Skin of body (tissue), 1 donor: ENCODE measurements at regions not wholly inside any gene's neighbourhood (a gene's known extent, or its start where the extent isn't known, plus 50 kb on each side); places are given as distances from the start of the nearest gene placed in this dataset.
"Not testable (repeated sequence)": the region's sequence is repeated elsewhere in the genome, so short reads cannot be mapped to it uniquely, and the experiment has no call there.

ENCODE experiments used
- DNase-seq: peaks from one replicate; lab custom pipeline; 2025; lab: John Stamatoyannopoulos, UW

DNA sequence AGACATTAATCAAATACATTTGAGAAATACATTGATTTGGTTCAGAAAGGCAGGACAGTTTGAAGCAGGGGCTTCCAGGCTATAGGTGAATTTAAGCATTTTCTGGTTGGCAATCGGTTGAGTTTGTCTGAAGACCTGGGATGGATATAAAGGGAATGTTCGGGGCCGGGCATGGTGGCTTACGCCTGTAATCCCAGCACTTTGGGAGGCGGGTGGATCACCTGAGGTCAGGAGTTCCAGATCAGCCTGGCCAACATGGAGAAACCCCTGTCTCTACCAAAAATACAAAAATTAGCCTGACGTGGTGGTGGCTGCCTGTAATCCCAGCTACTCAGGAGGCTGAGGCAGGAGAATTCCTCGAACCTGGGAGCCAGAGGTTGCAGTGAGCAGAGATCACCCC is 166.5 kb upstream of the ATP10A start:
- DNase-seq = not testable (repeated sequence)

DNA sequence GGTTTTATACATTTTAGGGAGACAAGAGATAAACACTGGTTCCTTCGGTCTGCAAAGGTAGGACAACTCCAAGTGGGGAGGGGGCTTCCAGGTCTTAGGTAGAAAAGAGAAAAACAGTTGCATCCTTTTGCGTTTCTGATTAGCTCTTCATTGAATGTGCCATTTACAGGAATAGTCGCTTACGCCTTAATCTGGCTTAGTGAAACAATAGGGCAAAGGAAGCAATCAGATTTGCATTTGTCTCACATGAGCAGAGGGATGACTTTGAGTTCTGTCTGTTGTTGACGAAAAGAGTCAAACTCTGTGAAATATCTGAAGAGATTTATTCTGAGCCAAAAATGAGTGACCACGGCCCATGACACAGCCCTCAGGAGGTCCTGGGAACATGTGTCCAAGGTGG is 166.0 kb upstream of the ATP10A start:
- no peak for DNase-seq

DNA sequence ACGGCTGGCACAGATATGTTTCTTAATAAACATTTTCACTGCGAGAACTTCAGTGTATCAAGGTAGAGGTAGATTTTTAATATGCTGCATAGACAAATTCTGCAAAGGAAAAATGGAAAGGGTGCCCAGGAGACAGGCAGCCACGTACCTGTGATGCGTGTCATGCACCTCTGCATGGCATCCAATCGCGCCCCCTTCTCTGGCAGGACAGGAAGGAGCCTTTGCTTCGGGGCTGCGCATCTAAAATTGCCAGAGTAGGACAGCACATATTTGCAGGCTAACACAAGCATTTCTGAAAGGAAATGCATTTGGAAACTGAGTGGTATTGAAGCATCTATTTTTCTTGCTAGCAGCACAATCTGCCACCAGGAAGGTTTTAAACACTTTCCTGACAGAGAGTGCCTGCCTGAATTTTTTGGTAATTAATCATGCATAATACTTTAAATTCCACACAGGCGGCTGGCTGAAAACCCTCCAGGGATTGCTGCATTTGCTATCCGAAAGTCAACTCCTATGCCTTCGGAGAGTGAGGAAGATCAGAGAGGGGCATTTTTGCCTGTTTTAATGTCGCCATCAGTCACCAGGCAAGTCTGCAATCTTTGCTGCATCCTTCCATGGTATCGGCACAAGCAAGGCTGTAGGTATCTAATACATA is 165.1 kb upstream of the ATP10A start:
- DNase-seq = no peak

DNA sequence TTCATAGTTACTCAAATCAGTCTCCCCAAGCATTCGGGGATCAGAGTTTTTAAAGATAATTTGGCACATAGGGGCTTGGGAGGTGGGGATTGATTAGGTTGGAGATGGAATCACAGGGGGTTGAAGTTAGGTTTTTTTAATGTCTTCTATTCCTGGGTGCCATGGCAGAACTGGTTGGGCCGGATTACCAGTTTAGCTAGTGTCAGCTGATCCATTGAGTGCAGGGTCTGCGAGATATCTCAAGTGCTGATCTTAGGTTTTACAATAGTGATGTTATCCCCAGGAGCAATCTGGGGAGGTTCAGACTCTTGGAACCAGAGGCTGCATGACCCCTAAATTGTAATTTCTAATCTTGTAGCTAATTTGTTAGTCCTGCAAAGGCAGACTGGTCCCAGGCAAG is 163.5 kb upstream of the ATP10A start:
- not testable (repeated sequence) for DNase-seq

DNA sequence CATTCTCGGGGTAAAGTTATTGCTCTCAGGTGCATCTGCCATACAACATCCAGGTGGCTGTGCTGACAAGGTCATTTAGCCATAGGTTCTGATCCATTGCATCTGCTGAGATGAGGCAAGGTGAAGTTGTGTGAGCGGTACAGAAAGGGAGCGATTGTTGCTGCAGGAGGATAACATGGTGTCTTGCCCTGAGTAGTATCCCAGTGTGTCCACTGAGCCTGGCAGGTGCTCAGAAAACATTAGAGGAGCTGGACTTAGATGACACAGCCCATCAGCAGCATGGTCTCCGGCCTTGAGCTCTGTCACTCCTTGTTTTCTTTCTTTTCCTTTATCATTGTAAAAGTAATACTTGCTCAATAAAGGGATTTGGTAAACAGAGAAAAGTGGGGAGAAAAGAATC is 161.1 kb upstream of the ATP10A start:
- DNase-seq = no peak

DNA sequence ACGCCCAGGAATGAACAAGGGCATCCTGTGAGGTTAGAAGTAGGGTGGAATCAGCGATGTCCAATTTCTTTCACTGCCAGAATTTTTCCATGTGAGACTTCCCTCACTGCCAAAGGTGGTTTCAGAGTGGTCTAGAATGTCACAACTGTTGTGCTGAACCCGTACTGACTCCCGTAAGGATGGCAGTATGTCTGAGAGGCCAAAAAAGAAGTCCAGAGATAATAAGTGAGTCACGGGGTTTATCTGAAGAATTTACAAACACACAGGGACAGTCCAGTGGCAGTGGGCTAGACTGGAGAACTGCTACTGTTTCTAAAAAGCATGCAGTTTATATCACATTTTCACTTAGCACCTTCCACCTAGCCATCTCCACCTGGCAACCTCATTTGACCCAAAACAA is 160.6 kb upstream of the ATP10A start:
- DNase-seq = no peak

DNA sequence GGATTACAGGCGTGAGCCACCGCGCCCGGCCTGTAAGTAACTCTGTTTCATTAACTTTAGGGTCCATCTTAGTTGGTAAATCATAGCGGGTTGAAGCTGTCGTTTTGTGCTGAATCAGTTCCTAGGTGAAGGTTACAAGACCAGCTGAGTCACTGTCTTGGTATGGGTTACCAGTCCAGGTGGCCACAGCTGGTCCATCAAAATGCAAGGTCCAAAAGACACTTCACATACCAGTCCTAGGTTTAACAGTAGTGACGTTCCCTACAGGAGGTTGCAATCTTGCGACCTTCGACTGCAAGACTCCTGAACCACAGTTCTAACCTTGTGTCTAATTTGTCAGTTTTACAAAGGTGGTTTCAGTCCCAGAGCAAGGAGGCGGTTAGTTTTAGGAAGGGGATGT is 160.1 kb upstream of the ATP10A start:
- no peak for DNase-seq

DNA sequence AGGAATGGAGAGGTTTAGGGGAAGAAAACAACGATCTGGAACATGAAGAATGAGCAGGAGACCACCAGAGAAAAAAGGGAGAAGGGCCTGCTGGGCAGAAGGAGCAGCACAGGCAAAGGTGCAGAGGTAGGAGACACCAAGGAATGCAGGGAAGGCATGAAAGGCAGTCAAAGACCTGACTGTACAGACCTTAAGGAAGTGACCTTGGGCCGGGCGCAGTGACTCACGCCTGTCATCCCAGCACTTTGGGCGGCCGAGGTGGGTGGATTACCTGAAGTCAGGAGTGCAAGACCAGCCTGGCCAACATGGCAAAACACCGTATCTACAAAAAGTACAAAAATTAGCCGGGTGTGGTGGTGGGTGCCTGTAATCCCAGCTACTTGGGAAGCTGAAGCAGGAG is 157.7 kb upstream of the ATP10A start:
- DNase-seq = no peak

DNA sequence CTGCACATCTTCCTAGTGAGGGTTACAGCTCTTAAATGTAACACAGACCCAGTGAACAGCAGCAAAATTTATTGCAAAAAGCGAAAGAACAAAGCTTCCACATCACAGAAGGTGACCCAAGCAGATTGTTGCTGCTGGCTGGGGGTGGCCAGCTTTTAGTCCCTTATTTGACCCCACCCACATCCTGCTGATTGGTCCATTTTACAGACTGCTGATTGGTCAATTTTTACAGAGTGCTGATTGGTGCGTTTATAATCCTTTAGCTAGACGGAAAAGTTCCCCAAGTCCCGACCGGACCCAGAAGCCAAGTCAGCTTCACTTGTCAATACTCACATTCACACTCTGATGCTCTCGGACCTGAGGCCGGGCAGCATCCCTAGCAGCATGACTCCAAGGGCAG is 154.5 kb upstream of the ATP10A start:
- DNase-seq = no peak

DNA sequence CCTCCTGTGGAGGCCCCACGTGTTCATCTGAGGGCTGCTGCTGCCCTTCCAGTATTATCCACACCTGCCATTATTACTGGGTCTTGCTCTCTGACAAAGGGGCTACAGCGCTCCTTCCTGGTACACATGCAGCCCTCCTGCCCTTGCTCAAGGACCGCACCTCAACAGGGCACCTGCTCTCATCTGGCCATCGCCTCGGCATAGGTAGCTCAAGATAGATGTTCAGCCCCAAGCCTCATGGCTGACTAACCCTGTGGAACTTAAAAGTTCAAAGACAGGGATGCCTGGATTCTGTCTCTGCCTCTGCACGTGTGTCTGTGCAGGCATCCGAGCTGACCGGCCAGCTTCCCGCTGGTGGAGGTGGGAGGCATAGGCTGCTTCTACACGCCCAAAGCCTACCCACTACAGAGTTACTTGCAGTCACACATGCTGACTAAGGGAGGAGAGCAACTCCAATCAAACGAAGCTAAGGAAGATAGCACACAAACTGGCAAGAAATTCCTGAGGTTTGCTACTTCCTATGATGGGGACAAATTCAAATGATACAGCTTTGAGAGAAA is 152.5 kb upstream of the ATP10A start:
- no peak for DNase-seq

DNA sequence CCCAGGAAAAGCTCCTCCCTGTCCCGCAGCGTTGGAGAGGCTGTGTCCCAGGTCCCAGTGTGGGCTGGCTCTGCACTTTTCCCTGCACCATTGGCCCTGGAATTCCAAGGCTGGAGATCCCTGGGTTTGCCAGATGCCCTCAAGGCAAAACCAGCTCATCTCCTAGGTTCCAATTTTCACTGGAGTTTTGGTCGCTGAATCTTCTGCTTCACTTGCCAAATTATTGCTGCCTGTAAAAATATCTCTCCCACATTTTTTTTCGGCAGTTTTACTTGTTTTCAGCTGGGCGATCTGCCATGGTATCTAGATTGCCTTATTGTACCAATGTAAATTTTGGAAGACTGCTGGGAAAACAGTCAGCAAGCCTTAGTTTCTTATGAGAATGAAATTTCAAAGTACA is 150.9 kb upstream of the ATP10A start:
- DNase-seq = no peak

DNA sequence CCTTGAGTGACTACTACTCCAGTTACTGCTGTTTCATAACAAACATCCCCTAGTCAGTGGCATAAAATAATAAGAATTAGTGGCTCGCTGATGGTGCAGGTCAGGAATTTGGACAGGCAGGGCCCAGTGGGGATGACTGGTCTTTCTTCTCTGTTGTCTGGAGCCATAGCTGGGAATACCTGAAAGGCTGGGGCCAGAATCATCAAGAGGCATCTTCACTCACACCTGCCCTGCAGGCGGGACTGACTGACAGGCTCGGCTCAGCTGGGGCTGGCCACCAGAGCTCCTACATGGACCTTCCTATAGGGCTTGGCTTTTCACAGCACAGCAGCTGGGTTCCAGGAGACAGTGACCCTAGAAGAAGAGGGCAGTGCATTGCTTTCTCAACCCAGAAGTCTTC is 148.8 kb upstream of the ATP10A start:
- no peak for DNase-seq

DNA sequence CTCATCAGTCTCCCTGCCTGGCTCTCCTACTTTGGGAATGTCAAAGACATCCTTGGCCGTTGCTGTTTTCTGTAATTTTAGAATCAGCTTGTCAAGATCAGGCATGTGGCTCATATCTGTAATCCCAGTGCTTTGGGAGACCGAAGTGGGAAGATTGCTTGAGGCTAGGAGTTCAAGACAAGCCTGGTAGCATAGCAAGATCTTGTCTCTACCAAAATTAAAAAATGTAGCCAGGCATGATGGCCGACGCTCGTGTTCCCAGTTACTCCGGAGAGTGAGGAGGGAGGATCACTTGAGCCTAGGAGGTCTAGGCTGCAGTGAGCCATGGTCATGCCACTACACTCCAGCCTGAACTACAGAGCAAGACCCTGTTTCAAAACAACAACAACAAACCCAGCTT is 144.0 kb upstream of the ATP10A start:
- DNase-seq = no peak

DNA sequence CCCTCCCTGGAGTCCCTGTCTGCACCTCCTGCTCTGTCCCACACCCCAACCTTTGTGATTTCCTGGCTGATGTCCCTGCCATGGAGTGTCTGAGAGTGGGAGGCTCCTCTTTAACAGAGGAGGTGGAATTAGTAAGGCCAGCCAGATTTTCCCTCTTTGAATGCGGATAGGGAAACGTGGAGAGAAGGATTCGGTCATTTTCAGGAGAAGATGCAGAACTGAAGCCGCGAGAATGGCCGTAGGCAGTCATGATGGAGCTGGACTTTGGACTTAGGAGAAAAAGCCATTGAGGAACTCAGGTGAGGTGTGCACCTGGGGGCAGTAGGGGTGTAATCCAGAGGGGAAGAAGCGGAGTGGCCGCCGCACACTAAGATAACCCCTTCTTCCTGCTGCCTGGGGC is 138.1 kb upstream of the ATP10A start:
- no peak for DNase-seq

DNA sequence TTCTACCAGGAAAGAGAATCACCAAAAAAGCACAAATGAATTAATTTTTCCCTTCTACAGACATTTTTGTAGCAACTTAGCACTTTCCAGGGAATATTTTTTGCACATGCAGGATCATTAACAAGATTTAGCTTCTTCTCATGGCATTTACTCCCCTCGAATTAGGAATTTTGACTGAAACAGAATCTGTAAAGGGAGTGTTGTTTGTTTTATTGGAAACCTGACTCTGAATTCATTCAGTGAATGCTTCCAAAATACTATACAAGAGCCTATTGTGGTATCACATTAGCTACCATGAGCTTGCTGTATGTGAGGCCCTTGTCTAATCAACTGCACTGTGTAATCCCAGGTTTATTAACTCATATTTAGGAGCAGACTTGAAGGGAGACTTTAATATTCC is 130.4 kb upstream of the ATP10A start:
- no peak for DNase-seq

DNA sequence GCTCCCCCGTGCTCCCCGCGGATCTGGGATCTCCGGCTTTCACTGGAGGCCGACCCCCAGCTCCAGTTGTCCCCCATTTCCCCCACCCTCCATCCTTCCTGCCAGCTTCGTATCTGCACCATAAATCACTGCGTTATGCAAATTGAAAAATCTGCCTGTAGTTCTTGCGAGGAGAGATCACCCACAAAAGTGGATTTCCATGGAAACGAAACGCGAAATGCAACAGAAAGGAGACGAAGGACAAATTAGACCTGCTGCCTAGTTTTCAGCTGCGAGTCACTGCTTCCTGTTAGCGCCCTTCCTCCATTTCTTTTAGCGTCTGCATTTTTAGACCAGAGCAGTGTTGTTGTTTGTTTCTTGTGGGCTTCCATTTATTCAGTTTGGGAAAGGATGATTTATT is 127.1 kb upstream of the ATP10A start:
- no peak for DNase-seq

DNA sequence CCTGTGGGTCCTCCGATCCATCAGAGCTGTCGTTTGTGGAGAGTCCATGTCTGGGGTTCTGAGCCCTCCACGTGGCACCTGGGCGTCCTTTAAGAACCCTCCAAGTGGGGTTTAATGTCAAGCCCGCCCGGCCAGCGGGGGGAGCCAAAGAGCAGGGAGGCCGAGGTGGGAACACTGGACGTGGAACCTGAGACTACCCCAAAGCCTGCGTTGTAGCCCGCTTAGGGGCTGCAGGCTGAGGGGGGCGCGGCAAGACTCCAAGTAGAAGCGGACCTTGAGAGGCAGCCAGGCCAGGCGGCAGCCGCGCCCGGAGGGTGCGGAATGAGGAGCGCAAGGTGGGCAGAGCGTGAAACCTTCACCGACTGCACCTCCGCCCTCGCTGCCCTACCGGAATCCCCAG is 126.2 kb upstream of the ATP10A start:
- no peak for DNase-seq

DNA sequence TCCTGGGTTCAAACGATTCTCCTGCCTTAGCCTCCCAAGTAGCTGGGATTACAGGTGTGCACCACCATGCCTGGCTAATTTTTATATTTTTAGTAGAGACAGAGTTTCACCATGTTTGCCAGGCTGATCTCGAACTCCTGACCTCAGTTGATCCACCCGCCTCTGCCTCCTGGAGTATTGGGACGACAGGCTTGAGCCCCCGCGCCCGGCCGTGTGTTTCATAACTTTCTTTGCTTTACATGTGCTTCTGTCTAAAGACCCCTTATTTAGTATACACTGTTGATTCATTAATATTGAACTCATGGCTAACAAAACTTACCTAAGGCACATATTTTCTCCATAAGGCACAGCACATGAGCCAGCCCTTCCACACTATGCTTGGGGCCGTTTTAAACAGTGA is 125.6 kb upstream of the ATP10A start:
- DNase-seq = not testable (repeated sequence)

DNA sequence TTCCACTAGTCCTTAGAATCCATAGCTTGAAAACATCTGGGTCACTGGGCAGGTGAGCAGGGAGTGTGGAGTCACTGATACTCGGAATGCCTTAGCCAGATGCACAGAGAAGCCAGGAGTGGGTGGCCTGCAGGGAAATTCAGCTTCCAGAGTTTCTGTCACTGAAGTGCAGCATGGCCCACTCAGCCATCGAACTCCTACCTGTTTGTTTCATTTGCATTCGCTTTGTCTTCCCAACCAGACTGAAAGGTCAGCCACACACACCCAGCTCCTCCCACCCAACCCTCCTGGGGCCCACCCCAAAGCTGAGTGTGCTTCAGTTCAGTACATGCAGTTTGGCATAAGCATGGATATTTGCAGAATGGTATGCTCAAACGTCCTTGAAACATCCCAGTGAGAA is 124.5 kb upstream of the ATP10A start:
- DNase-seq = no peak

DNA sequence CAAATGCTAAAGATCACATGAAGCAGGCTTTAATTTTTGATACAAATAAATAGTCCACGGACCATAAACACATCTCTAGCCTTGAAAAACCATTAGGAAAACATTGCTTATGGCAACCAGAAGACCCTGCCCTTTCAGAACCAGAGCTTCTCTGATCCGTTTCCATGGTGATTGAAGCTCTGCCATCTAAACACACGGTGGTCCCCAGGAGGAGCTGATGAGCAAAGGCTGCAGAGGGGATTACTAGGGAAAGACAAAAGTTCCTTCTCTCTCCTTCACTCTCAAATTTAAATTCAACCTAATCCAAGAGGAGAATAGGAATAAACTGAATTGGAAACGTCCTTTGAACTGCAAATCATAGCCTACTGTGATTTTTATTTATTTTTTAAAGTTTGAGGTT is 122.0 kb upstream of the ATP10A start:
- no peak for DNase-seq

DNA sequence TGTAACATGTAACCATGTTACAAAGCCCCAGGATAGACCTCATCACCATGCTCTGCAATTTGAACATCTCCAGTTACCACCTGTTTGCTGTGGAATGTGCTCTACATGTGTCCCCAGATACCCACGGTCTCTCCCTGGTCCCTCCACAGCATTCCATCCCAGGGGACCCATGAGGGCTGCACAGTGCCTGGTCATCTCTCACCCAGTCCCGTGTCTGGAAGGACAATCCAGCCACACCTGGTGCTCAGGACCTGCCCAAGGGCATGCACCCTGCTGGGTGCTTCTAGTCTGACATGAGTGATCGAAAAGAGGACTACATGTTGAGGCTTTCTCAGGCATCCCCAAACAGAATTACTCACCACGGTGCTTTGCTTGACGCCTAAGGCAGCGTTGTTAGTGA is 119.6 kb upstream of the ATP10A start:
- DNase-seq = no peak

DNA sequence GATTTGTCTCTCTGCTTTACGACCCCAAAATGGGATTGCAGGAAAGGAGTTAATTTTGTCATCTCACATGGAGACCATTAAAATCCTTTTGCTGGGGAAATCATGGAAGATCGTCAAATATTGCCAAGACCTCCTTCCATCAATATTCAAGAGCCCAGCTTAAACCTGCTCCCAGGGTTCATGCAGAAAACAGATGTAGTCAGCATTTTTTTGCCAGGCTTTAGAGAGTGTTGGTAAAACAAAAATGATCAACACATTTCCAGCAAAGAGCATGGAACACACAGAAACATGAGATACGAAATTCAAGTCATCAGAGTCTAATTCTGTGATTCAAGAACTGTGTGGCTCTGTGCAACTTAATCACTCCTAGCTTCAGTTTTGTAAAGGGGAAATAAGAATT is 118.0 kb upstream of the ATP10A start:
- DNase-seq = no peak

DNA sequence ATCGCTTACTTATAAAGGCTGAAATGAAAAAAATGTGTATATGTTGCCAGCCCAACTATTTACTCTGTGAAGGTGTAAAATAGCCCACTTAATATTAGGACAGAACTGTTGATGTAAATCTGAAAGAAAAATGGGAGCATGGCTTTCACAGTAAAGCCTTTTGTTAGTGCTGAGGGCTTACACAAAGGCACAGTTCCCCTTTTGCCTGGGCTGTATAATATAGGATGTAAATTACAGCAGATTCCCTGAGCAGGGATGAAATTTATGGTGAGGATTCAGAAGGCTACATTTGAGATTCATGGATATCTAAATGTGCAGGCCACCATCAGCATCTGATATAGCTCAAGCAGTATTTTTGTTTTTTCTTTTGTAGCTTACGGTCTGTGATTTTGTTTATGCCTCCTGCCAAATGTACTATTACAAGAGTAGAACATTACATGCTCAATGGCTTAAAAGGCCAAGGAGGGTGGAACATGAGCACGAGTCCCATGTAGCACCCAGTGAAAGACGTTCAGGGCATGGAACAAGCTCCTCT is 109.1 kb upstream of the ATP10A start:
- no peak for DNase-seq

DNA sequence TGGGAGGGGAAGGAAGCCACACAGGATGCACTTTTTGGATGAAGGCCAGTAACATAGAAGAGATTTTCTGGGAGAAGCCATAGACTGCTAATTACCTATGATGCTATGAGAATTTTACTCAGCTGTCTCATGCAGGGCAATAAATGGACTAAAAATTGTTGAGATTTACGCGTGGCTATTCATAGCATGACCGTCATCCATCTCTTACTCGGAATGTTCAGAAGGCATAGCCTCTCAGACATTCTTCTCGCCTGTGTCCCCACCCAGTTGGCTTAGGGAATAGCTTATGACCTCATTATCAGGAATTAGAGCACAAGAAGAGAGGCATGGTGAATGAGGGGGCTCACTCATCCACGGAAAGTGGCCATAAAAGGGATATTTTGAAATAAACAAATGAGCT is 107.9 kb upstream of the ATP10A start:
- DNase-seq = no peak
